H1 (cell line): ENCODE measurements at regions not wholly inside any gene's neighbourhood (a gene's known extent, or its start where the extent isn't known, plus 50 kb on each side); places are given as distances from the start of the nearest gene placed in this dataset.

Experiments
- KDM1A ChIP-seq: fragments of 200-600, 300-600 bp; sonication (generic); IDR thresholded peaks from 2 replicates; pipeline ENCODE4 v1.7.1; 2016; ENCODE audit warnings: mild to moderate bottlenecking, low read length, borderline replicate concordance
- PHF8 ChIP-seq: fragments of 200-600 bp; sonication (generic); conservative IDR thresholded peaks from 2 replicates; pipeline ENCODE4 v1.7.1; 2012; ENCODE audit warnings: low read depth, mild to moderate bottlenecking, inconsistent platforms, low read length, moderate library complexity
- SIX5 ChIP-seq: IDR thresholded peaks from 2 replicates; pipeline ENCODE4 v1.6.1; 2011; ENCODE audit warnings: mild to moderate bottlenecking, low read depth, low read length
- SRF ChIP-seq: IDR thresholded peaks from 2 replicates; pipeline ENCODE4 v1.6.1; 2011; ENCODE audit warnings: mild to moderate bottlenecking, low read depth, low read length, moderate library complexity
- TAF7 ChIP-seq: optimal IDR thresholded peaks from 2 replicates; pipeline ENCODE3; 2011; ENCODE audit warnings: low read depth, mild to moderate bottlenecking, inconsistent platforms, low read length, moderate library complexity, borderline replicate concordance
- TF ChIP-seq, protein P1 (sequence below): IDR thresholded peaks from 2 replicates; pipeline ENCODE4 v1.6.1; 2011; ENCODE audit warnings: low read depth, mild to moderate bottlenecking, low read length; ENCODE audit not compliant: insufficient read depth

DNA sequence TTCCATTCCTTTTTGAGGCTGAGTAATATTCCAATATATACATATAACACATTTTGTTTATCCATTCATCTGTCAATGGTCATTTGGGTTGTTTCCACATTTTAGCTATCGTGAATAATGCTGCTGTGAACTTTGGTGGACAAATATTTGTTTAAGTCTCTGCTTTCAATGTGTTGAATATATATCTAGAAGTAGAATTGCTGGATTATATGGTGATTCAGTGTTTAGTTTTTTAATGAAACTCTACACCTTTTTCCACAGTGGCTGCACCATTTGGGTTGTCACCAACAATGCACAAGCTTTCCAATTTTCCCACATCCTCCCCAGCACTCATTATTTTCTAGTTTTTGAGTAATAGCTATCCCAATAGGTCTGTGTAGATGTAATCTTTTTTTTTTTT is 69.5 kb downstream of the ACTBL2 start (continued):
- TF ChIP-seq PHF8 (no peak), SRF (no peak), TAF7 (no peak), SIX5 (no peak), KDM1A (no peak)
- TF ChIP-seq, protein P1, sequence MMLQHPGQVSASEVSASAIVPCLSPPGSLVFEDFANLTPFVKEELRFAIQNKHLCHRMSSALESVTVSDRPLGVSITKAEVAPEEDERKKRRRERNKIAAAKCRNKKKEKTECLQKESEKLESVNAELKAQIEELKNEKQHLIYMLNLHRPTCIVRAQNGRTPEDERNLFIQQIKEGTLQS = no peak
- TF ChIP-seq, all 59 proteins: peak for 0
